IMR-90 (cell line): ENCODE measurements at regions not wholly inside any gene's neighbourhood (a gene's known extent, or its start where the extent isn't known, plus 50 kb on each side); places are given as distances from the start of the nearest gene placed in this dataset.

Experiments
- ATAC-seq: fragments of 200-7000 bp; cut with Tn5 transposase; 2 replicates; pipeline ENCODE4 v1.9.1; 2020; ENCODE audit warnings: low read depth, mild to moderate bottlenecking, moderate library complexity
- BruUV-seq: library from RNA; stranded (reverse); fragments of 400-500 nt; replicated peaks from 2 replicates; lab custom pipeline; 2021; lab: Mats Ljungman, UMichigan
- CTCF ChIA-PET: fragments of 300-600 bp; formaldehyde crosslinking; extraction: SDS; loops from one replicate; lab custom pipeline; 2021; ENCODE audit warnings: antibody characterized with exemption; lab: Yijun Ruan, JAX
- POLR2A ChIA-PET: fragments of 300-600 bp; sonication (Branson Sonifier 250); formaldehyde crosslinking; loops from one replicate; lab custom pipeline; 2022; ENCODE audit warnings: antibody characterized with exemption; ENCODE audit not compliant: unreplicated experiment; lab: Charles Lee
- DNase-seq: peaks from one replicate; pipeline ENCODE4 v3.0.0; 2013
- H2AFZ ChIP-seq: replicated peaks from 2 replicates; pipeline ENCODE3; 2013; ENCODE audit warnings: low read length, mild to moderate bottlenecking; ENCODE audit not compliant: poor library complexity
- H2AK5ac ChIP-seq: 2 replicates; pipeline ENCODE4 v1.6.1; 2013; ENCODE audit warnings: low read depth, low read length, inconsistent platforms
- H2AK9ac ChIP-seq: replicated peaks from 2 replicates; pipeline ENCODE3; 2013; ENCODE audit warnings: mild to moderate bottlenecking, low read depth, low read length, moderate library complexity; ENCODE audit not compliant: poor library complexity
- H2BK120ac ChIP-seq: 2 replicates; pipeline ENCODE4 v1.6.1; 2013; ENCODE audit warnings: low read depth, low read length, inconsistent platforms
- H2BK15ac ChIP-seq: 3 replicates; pipeline ENCODE4 v1.6.1; 2013; ENCODE audit warnings: low read depth, low read length, inconsistent platforms
- H2BK20ac ChIP-seq: 2 replicates; pipeline ENCODE4 v1.6.1; 2013; ENCODE audit warnings: low read depth, mild to moderate bottlenecking, inconsistent platforms, low read length, moderate library complexity
- H2BK5ac ChIP-seq: 2 replicates; pipeline ENCODE4 v1.6.1; 2013; ENCODE audit warnings: mild to moderate bottlenecking, low read depth, low read length, inconsistent platforms; ENCODE audit not compliant: poor library complexity, severe bottlenecking
- H3K14ac ChIP-seq: replicated peaks from 2 replicates; pipeline ENCODE4 v1.6.1; 2013; ENCODE audit warnings: low read depth, low read length, inconsistent platforms
- H3K18ac ChIP-seq: 2 replicates; pipeline ENCODE4 v1.6.1; 2013; ENCODE audit warnings: low read depth, low read length, control low read depth
- H3K23ac ChIP-seq: 2 replicates; pipeline ENCODE4 v1.6.1; 2013; ENCODE audit warnings: low read depth, low read length, inconsistent platforms
- H3K27ac ChIP-seq: 2 replicates; pipeline ENCODE4 v1.5.1; 2013; ENCODE audit warnings: mild to moderate bottlenecking, control low read depth, low read length; ENCODE audit not compliant: insufficient read depth
- H3K27me3 ChIP-seq: 2 replicates; pipeline ENCODE4 v1.6.1; 2013; ENCODE audit warnings: low read length; ENCODE audit not compliant: control insufficient read depth, insufficient read depth
- H3K36me3 ChIP-seq: 2 replicates; pipeline ENCODE4 v1.6.1; 2013; ENCODE audit warnings: low read length, mixed read lengths; ENCODE audit not compliant: control insufficient read depth, insufficient read depth
- H3K4ac ChIP-seq: 2 replicates; pipeline ENCODE4 v1.6.1; 2013; ENCODE audit warnings: low read depth, low read length, inconsistent platforms
- H3K4me1 ChIP-seq: 2 replicates; pipeline ENCODE4 v1.6.1; 2013; ENCODE audit warnings: low read length, mixed read lengths; ENCODE audit not compliant: control insufficient read depth, insufficient read depth
- H3K4me2 ChIP-seq: 2 replicates; pipeline ENCODE4 v1.6.1; 2013; ENCODE audit warnings: low read depth, mild to moderate bottlenecking, control low read depth, low read length, moderate library complexity
- H3K4me3 ChIP-seq: 2 replicates; pipeline ENCODE4 v1.5.1; 2013; ENCODE audit warnings: low read depth, mild to moderate bottlenecking, control low read depth, low read length, moderate library complexity; ENCODE audit not compliant: insufficient read depth
- H3K56ac ChIP-seq: 2 replicates; pipeline ENCODE4 v1.6.1; 2013; ENCODE audit warnings: low read length, inconsistent platforms; ENCODE audit not compliant: insufficient read depth; ENCODE audit errors: extremely low read depth
- H3K79me1 ChIP-seq, 2 experiments: 2 replicates each; pipeline ENCODE4 v1.6.1; 2013; ENCODE audit warnings: low read length in 2 of 2, inconsistent platforms in 1 of 2, low read depth in 1 of 2
- H3K9ac ChIP-seq: 2 replicates; pipeline ENCODE4 v1.6.1; 2013; ENCODE audit warnings: low read depth, low read length, control low read depth
- H3K9me1 ChIP-seq: 2 replicates; pipeline ENCODE4 v1.6.1; 2013; ENCODE audit warnings: low read length, inconsistent platforms; ENCODE audit not compliant: insufficient read depth
- H3K9me3 ChIP-seq: 2 replicates; pipeline ENCODE4 v1.6.1; 2013; ENCODE audit warnings: low read length; ENCODE audit not compliant: control insufficient read depth, insufficient read depth
- H4K20me1 ChIP-seq: 2 replicates; pipeline ENCODE4 v1.6.1; 2013; ENCODE audit warnings: low read length, inconsistent platforms; ENCODE audit not compliant: insufficient read depth
- H4K5ac ChIP-seq: 2 replicates; pipeline ENCODE4 v1.6.1; 2013; ENCODE audit warnings: mild to moderate bottlenecking, low read depth, low read length, control low read depth
- H4K8ac ChIP-seq, 2 experiments: 2 replicates each; pipeline ENCODE4 v1.6.1; 2013; ENCODE audit warnings: low read depth in 2 of 2, low read length in 2 of 2, control low read depth in 1 of 2, inconsistent platforms in 1 of 2
- H4K91ac ChIP-seq: 2 replicates; pipeline ENCODE4 v1.6.1; 2013; ENCODE audit warnings: low read depth, low read length, inconsistent platforms; ENCODE audit not compliant: insufficient read depth
- BHLHE40 ChIP-seq: fragments of 150-350 bp; IDR thresholded peaks from 2 replicates; pipeline ENCODE4 v1.6.1; 2016; ENCODE audit warnings: mild to moderate bottlenecking, low read depth, low read length
- CTCF ChIP-seq: conservative IDR thresholded peaks from 2 replicates; pipeline ENCODE4 v1.5.1; 2012; ENCODE audit warnings: mild to moderate bottlenecking, low read depth, low read length, improper control_type of control experiment
- ELK1 ChIP-seq: fragments of 150-350 bp; IDR thresholded peaks from 2 replicates; pipeline ENCODE4 v1.6.1; 2016; ENCODE audit warnings: low read depth, mild to moderate bottlenecking, low read length, moderate library complexity, borderline replicate concordance
- FOS ChIP-seq: fragments of 150-350 bp; IDR thresholded peaks from 2 replicates; pipeline ENCODE4 v1.6.1; 2016; ENCODE audit warnings: low read depth, low read length
- MAFK ChIP-seq: IDR thresholded peaks from 2 replicates; pipeline ENCODE4 v1.6.1; 2012; ENCODE audit warnings: low read depth, low read length, improper control_type of control experiment
- MXI1 ChIP-seq: IDR thresholded peaks from 2 replicates; pipeline ENCODE4 v1.6.1; 2012; ENCODE audit warnings: low read depth, mild to moderate bottlenecking, low read length, moderate library complexity, borderline replicate concordance
- NFE2L2 ChIP-seq: fragments of 150-350 bp; IDR thresholded peaks from 2 replicates; pipeline ENCODE4 v1.6.1; 2016; ENCODE audit warnings: low read depth, mild to moderate bottlenecking, low read length
- POLR2A ChIP-seq: IDR thresholded peaks from 2 replicates; pipeline ENCODE4 v1.6.1; 2012; ENCODE audit warnings: mild to moderate bottlenecking, low read depth, low read length
- RAD21 ChIP-seq: IDR thresholded peaks from 2 replicates; pipeline ENCODE4 v1.6.1; 2012; ENCODE audit warnings: low read length, improper control_type of control experiment
- RCOR1 ChIP-seq: IDR thresholded peaks from 2 replicates; pipeline ENCODE4 v1.6.1; 2012; ENCODE audit warnings: mild to moderate bottlenecking, low read length, improper control_type of control experiment; ENCODE audit not compliant: insufficient replicate concordance
- RFX5 ChIP-seq: IDR thresholded peaks from 2 replicates; pipeline ENCODE4 v1.8.0; 2012; ENCODE audit warnings: low read depth, mild to moderate bottlenecking, low read length, moderate library complexity
- USF2 ChIP-seq: fragments of 150-350 bp; IDR thresholded peaks from 2 replicates; pipeline ENCODE4 v1.6.1; 2017; ENCODE audit warnings: mild to moderate bottlenecking, antibody characterized with exemption, low read length, low read depth
- WGBS, 2 experiments: methylation state at CpG; one replicate each; pipeline versions ENCODE4 v1.1.5 to v1.1.7; 2013; ENCODE audit warnings: missing lambda C conversion rate in 2 of 2; ENCODE audit not compliant: insufficient read length in 1 of 2; ENCODE audit errors: extremely low coverage in 2 of 2; 5-methylcytosine and 5-hydroxymethylcytosine counted together
- dilution Hi-C: fragments of 300-500 bp; cut with HindIII; formaldehyde crosslinking; loops from one replicate; pipeline ENCODE4 v1.14.3; 2018; ENCODE audit warnings: low sequenced_read_pairs; ENCODE audit not compliant: unreplicated experiment
- in situ Hi-C: fragments of 300-500 bp; cut with MboI; formaldehyde crosslinking; loops from 3 replicates; pipeline ENCODE4 v1.14.3; 2019; ENCODE audit warnings: low sequenced_read_pairs, inconsistent platforms, mixed read lengths
- intact Hi-C: fragments of 100-400 bp; cut with micrococcal nuclease; formaldehyde crosslinking; loops from 2 replicates; pipeline ENCODE4 v1.10.0; 2022

- no CpG with 5 or more reads among the region's 1 CpG for WGBS, 2 experiments
These were observed 74.4 kb upstream of the MYCN start for GRCh38 chr2:15865923-15866322.

More at GRCh38 chr2:15865923-15866322, 74.4 kb upstream of the MYCN start:
- Histone ChIP-seq H4K91ac (no peak overlapping the region), H2AK5ac (no peak overlapping the region), H3K14ac (no peak overlapping the region), H2BK15ac (no peak overlapping the region), H4K8ac (no peak overlapping the region), H4K20me1 (no peaks in the 10 kb centered on the region), H3K18ac (no peak overlapping the region), H3K27me3 (no peaks in the 10 kb centered on the region), H3K4ac (no peak overlapping the region), H3K56ac (no peak overlapping the region), H3K4me3 (no peak overlapping the region), H3K36me3 (no peaks in the 10 kb centered on the region), H2BK5ac (no peak overlapping the region), H3K27ac (no peak overlapping the region), H3K23ac (no peak overlapping the region), H2BK20ac (no peak overlapping the region), H3K4me2 (no peak overlapping the region), H2AK9ac (no peak overlapping the region), H3K79me1 (no peaks in the 10 kb centered on the region), H2AFZ (no peak overlapping the region), H3K9me1 (no peaks in the 10 kb centered on the region), H3K9ac (no peak overlapping the region), H3K4me1 (no peaks in the 10 kb centered on the region), H3K9me3 (0 out of 2 replicates have a peak, but pooled peaks cover 4% of the 10 kb centered on the region), H2BK120ac (no peak overlapping the region), H4K5ac (no peak overlapping the region)
- intact Hi-C loops (no loop called here), dilution Hi-C loops (no loop called here), in situ Hi-C loops (no loop called here)
- ChIA-PET POLR2A (no interaction called here), CTCF (no interaction called here)
- no TSS peak for BruUV-seq
- DNase-seq (no peak), ATAC-seq (no peak)
- TF ChIP-seq FOS (no peak), ELK1 (no peak), BHLHE40 (no peak), CTCF (no peak), RAD21 (no peak), RFX5 (no peak), MAFK (no peak), POLR2A (no peak), MXI1 (no peak), NFE2L2 (no peak), USF2 (no peak), RCOR1 (no peak)
